ACC112 (cell line): ENCODE measurements at regions not wholly inside any gene's neighbourhood (a gene's known extent, or its start where the extent isn't known, plus 50 kb on each side); places are given as distances from the start of the nearest gene placed in this dataset.

Experiments used
- H2AFZ ChIP-seq: fragments of 200-600 bp; sonication (generic); one replicate; pipeline ENCODE4 v1.6.0; 2017; ENCODE audit warnings: antibody characterized with exemption, low read length; ENCODE audit not compliant: unreplicated experiment
- H3K27ac ChIP-seq: fragments of 200-600 bp; sonication (generic); 2 replicates; pipeline ENCODE4 v1.5.1; 2014; ENCODE audit warnings: low read depth, mild to moderate bottlenecking, antibody characterized with exemption, low read length, moderate library complexity
- H3K27me3 ChIP-seq: fragments of 200-600 bp; sonication (generic); 2 replicates; pipeline ENCODE4 v1.6.1; 2014; ENCODE audit warnings: mild to moderate bottlenecking, antibody characterized with exemption, low read length, moderate library complexity, mixed read lengths; ENCODE audit not compliant: insufficient read depth
- H3K36me3 ChIP-seq: fragments of 200-600 bp; sonication (generic); 2 replicates; pipeline ENCODE4 v1.6.1; 2016; ENCODE audit warnings: mild to moderate bottlenecking, antibody characterized with exemption, low read length, moderate library complexity, mixed read lengths; ENCODE audit not compliant: insufficient read depth
- H3K4me1 ChIP-seq: fragments of 200-600 bp; sonication (generic); one replicate; pipeline ENCODE4 v1.6.1; 2016; ENCODE audit warnings: low read length, mixed read lengths; ENCODE audit not compliant: insufficient read depth, unreplicated experiment, control insufficient read depth
- H3K4me3 ChIP-seq: fragments of 200-600 bp; sonication (generic); 2 replicates; pipeline ENCODE4 v1.5.1; 2014; ENCODE audit warnings: mild to moderate bottlenecking, low read depth, low read length
- H3K79me2 ChIP-seq: fragments of 200-600 bp; sonication (generic); one replicate; pipeline ENCODE4 v1.6.0; 2016; ENCODE audit warnings: low read length; ENCODE audit not compliant: control insufficient read depth, unreplicated experiment, insufficient read depth

- no peaks in the 10 kb centered on the region for H3K36me3 ChIP-seq
- H3K27ac ChIP-seq = no peak overlapping the region
- H3K4me1 ChIP-seq = no peaks in the 10 kb centered on the region
- H3K27me3 ChIP-seq = peaks cover 28% of the 10 kb centered on the region
- no peaks in the 10 kb centered on the region for H3K79me2 ChIP-seq
- H2AFZ ChIP-seq = no peak overlapping the region
- H3K4me3 ChIP-seq = no peak overlapping the region
These were observed 125.4 kb downstream of the CD24 start for GRCh38 chr6:106849120-106849519.

DNA sequence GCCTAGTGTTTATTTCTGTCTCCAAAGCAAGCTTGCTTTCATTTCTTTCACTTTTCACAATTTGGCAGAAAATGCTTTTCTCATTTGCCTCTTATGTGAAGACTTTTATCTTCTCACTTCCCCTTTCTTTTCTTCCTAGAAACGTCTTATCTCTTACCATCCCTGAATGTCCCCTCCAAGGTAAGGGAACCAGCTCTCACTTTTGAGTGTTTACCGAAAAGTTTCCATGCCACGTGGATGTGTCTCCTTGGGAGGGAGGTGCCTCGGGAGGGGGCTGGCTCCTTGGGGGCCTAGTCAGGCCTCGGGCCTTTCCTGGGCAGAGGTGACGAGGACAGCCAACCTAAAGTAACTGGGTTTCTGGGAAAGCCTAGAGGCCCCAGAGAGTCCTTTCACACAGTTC, 127.4 kb downstream of the CD24 start:
- H3K36me3 ChIP-seq = no peaks in the 10 kb centered on the region
- H3K27me3 ChIP-seq = peaks cover 40% of the 10 kb centered on the region
- no peak overlapping the region for H3K4me3 ChIP-seq
- H3K27ac ChIP-seq = no peak overlapping the region
- no peaks in the 10 kb centered on the region for H3K79me2 ChIP-seq
- H2AFZ ChIP-seq = no peak overlapping the region
- H3K4me1 ChIP-seq = no peaks in the 10 kb centered on the region

- Histone ChIP-seq H3K27me3 (peaks cover 44% of the 10 kb centered on the region), H3K27ac (no peak overlapping the region), H3K79me2 (no peaks in the 10 kb centered on the region), H3K4me1 (no peaks in the 10 kb centered on the region), H2AFZ (no peak overlapping the region), H3K36me3 (no peaks in the 10 kb centered on the region), H3K4me3 (no peak overlapping the region)
These were observed 129.6 kb downstream of the CD24 start for GRCh38 chr6:106844930-106845329.

DNA sequence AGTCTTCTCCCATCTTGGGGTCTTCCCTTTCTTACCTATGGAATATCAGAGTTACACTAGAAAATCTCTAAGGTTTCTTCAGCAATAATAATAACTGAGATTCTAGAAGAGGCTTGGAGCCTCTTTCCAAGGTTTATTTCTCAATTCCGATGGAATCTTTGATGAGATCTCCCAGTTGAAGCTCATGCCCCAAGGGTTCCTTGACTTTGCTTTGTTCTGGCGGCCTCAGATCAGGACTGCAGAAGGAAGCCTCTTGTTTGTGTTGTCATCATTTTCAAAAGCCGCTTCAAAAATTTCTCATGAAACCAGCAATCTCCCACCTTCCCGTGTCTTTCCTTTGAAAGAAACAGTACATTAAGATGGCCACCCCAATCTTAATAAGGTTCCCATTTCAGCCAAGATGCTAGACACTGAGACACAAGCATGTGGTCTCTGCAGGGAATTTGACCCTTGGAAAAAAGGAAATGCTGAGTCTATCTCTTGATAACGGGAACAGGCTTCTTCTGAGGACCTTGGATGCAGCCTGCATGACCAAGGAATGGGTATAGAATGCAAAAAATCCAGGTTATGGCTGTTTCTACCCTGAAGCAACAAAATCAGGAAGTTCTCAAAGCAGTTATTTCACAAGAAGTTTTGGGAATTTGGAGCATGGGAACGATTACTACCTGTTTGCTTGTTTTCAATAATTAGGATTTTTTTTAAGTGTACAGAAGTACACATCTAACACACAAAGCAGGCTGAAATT, 141.6 kb downstream of the CD24 start:
- Histone ChIP-seq H3K27ac (no peak overlapping the region), H2AFZ (no peak overlapping the region), H3K36me3 (no peaks in the 10 kb centered on the region), H3K79me2 (no peaks in the 10 kb centered on the region), H3K4me3 (no peak overlapping the region), H3K27me3 (peaks cover 61% of the 10 kb centered on the region), H3K4me1 (no peaks in the 10 kb centered on the region)

DNA sequence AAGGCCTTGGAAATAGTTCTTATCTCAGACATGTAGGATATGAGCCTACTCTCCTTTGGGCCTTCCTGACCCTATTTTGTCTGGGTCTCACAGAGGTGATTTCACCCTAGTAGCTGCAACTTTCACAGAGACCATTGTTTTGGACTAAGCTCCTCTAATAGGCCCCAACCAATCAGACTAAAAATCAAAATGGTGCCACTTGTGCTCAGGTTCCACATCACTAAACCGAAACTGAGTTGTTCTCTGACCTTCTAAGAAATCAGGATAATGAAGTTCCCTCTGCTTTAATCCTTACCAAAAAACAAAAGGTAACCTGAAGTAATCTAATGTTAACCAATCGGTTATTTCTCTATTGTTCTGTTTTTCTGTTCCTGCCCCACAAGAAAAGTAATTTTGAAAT, 143.6 kb downstream of the CD24 start:
- H3K27me3 ChIP-seq = peaks cover 48% of the 10 kb centered on the region
- H3K79me2 ChIP-seq = no peaks in the 10 kb centered on the region
- H3K36me3 ChIP-seq = no peaks in the 10 kb centered on the region
- H2AFZ ChIP-seq = no peak overlapping the region
- H3K4me1 ChIP-seq = no peaks in the 10 kb centered on the region
- H3K27ac ChIP-seq = no peak overlapping the region
- H3K4me3 ChIP-seq = no peak overlapping the region

DNA sequence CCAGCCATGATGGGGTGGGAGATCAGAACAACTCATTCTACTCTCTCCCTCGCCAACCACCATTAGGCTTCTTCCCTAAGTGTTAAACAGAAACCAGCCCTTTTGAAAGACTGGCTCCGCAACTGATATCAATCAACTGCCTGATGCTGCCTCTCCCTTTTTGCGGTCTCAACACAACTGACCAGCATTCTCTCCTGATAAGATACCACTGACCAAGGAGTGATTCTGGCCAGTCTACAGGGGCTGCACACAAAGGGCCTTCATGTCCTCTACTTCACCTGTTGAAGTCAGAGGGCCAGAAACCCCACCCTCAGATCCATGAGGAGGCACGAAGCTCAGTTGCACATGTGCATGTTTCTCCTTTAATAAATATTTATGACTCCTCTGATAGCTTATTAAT, 145.1 kb downstream of the CD24 start:
- Histone ChIP-seq H3K4me3 (no peak overlapping the region), H3K79me2 (no peaks in the 10 kb centered on the region), H3K36me3 (no peaks in the 10 kb centered on the region), H3K27ac (no peak overlapping the region), H2AFZ (no peak overlapping the region), H3K27me3 (peaks cover 39% of the 10 kb centered on the region), H3K4me1 (no peaks in the 10 kb centered on the region)

- Histone ChIP-seq H3K36me3 (no peaks in the 10 kb centered on the region), H2AFZ (no peak overlapping the region), H3K27ac (no peak overlapping the region), H3K4me3 (no peak overlapping the region), H3K79me2 (no peaks in the 10 kb centered on the region), H3K27me3 (peaks cover 18% of the 10 kb centered on the region), H3K4me1 (no peaks in the 10 kb centered on the region)
These were observed 147.4 kb downstream of the CD24 start for GRCh38 chr6:106827081-106827480.

GRCh38 chr6:106825156-106825555, 149.4 kb downstream of the CD24 start:
- Histone ChIP-seq H3K4me3 (no peak overlapping the region), H3K36me3 (no peaks in the 10 kb centered on the region), H3K27me3 (peaks cover 12% of the 10 kb centered on the region; the same call in 1 of the 2 replicates), H3K79me2 (no peaks in the 10 kb centered on the region), H3K27ac (no peak overlapping the region), H2AFZ (no peak overlapping the region), H3K4me1 (no peaks in the 10 kb centered on the region)

DNA sequence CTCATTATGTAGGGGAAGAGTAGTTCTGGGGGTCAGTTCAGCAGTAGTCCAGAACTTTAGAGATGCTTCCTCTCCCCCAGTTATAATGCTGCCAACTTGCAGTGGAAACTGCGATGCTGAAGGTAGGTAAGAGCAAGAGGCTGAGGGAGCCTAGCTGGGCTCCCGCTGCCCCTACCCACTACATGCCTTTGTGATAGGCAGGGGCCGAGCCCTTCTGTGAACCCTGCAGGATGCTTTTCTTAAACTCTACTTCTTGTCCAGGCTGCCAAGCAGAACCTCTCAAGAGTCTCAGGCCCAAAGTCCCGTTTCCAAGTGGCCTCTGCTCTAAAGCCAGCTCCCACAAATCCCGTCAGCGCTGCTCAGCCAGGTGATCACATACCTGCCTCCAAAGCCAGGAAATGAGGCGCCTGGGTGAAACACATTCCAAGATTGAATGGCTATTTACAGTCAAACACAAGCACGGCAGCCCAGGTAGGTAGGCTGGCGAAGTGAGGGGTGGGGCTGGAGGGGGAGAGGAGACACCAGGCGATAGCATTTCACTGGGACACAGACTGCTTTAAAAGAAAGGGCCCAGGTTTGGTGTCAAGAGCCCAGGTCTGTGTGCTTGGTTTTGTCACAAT, 150.7 kb downstream of the CD24 start:
- no peak overlapping the region for H3K27ac ChIP-seq
- no peaks in the 10 kb centered on the region for H3K36me3 ChIP-seq
- peaks cover 23% of the 10 kb centered on the region for H3K27me3 ChIP-seq
- no peak overlapping the region for H3K4me3 ChIP-seq
- no peaks in the 10 kb centered on the region for H3K4me1 ChIP-seq
- no peak overlapping the region for H2AFZ ChIP-seq
- no peaks in the 10 kb centered on the region for H3K79me2 ChIP-seq

DNA sequence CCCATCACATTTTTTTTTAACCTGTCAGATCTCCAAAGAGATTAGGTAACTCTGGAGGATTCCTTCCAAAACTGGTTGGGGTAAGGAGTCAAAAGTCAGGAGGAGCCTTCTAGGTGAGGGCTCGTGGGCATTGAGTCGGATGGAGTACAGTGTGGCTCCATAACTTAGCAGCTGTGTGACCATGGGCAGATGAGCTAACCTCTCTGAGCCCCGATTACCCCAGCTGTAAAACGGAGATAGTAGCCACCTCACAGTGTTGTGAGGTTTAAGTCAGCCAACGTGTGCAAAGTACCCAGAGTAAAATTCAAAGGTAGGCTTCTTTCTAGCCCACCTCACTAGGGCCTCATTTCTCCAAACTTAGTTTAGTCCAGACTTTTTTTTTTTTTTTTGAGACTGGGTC, 151.5 kb downstream of the CD24 start:
- Histone ChIP-seq H3K4me3 (no peak overlapping the region), H3K4me1 (no peaks in the 10 kb centered on the region), H2AFZ (no peak overlapping the region), H3K27ac (no peak overlapping the region), H3K36me3 (no peaks in the 10 kb centered on the region), H3K27me3 (peaks cover 19% of the 10 kb centered on the region), H3K79me2 (no peaks in the 10 kb centered on the region)

GRCh38 chr6:106820412-106820852, 154.1 kb downstream of the CD24 start:
- H3K79me2 ChIP-seq = no peaks in the 10 kb centered on the region
- no peak overlapping the region for H3K27ac ChIP-seq
- H3K27me3 ChIP-seq = peaks cover 19% of the 10 kb centered on the region
- no peaks in the 10 kb centered on the region for H3K36me3 ChIP-seq
- H3K4me1 ChIP-seq = no peaks in the 10 kb centered on the region
- no peak overlapping the region for H2AFZ ChIP-seq
- H3K4me3 ChIP-seq = no peak overlapping the region
